PFSK-1 (cell line): ENCODE measurements at regions not wholly inside any gene's neighbourhood (a gene's known extent, or its start where the extent isn't known, plus 50 kb on each side); places are given as distances from the start of the nearest gene placed in this dataset.

Experiments used
- POLR2AphosphoS5 ChIP-seq: IDR thresholded peaks from 2 replicates; pipeline ENCODE4 v1.6.1; 2012; ENCODE audit warnings: low read depth, mild to moderate bottlenecking, control low read depth, low read length, moderate library complexity
- REST ChIP-seq, 2 experiments: IDR thresholded peaks; 2 replicates each; pipeline versions ENCODE4 v1.6.1 to v1.8.0; 2011 to 2012; ENCODE audit warnings: low read depth in 2 of 2, low read length in 2 of 2, control low read depth in 1 of 2, inconsistent platforms in 1 of 2, mild to moderate bottlenecking in 1 of 2, moderate library complexity in 1 of 2; ENCODE audit not compliant: insufficient read depth in 1 of 2
- TAF1 ChIP-seq: IDR thresholded peaks from 2 replicates; pipeline ENCODE4 v1.6.1; 2012; ENCODE audit warnings: low read length, control low read depth, borderline replicate concordance; ENCODE audit not compliant: insufficient read depth

GRCh38 chr3:160057331-160057730 is 68.7 kb downstream of the IL12A start:
- TF ChIP-seq POLR2AphosphoS5 = no peak
- no peak for TF ChIP-seq REST (IDR thresholded peaks at IDR 0.05; ENCODE audit: insufficient read depth in 1 of 2, low read depth in 2 of 2, low read length in 2 of 2)
- no peak for TF ChIP-seq TAF1
